ENCODE measurements at regions not wholly inside any gene's neighbourhood (a gene's known extent, or its start where the extent isn't known, plus 50 kb on each side); places are given as distances from the start of the nearest gene placed in this dataset.

- no peak for DNase-seq
Observed at GRCh38 chr7:67940400-67940799, 943.8 kb downstream of the TYW1 start.

- no peak for DNase-seq
Observed at GRCh38 chr7:67947191-67947590, 950.6 kb downstream of the TYW1 start.

- no peak for DNase-seq
Observed at GRCh38 chr7:67947646-67948045, 951.0 kb downstream of the TYW1 start.

GRCh38 chr7:67950321-67951083 lies 953.9 kb downstream of the TYW1 start:
- no peak for DNase-seq

- no peak for DNase-seq
Observed at GRCh38 chr7:67955061-67955460, 958.4 kb downstream of the TYW1 start.

GRCh38 chr7:67962863-67963262 lies 966.2 kb downstream of the TYW1 start:
- DNase-seq: no peak

- no peak for DNase-seq
Observed at GRCh38 chr7:67976490-67976889, 979.9 kb downstream of the TYW1 start.

- DNase-seq: no peak
Observed at GRCh38 chr7:67983486-67983885, 986.9 kb downstream of the TYW1 start.

GRCh38 chr7:67984326-67984725 lies 987.7 kb downstream of the TYW1 start:
- DNase-seq: no peak

GRCh38 chr7:67989142-67989541 lies 992.5 kb downstream of the TYW1 start:
- DNase-seq: no peak

GRCh38 chr7:67990003-67990402 lies 993.4 kb downstream of the TYW1 start:
- no peak for DNase-seq

GRCh38 chr7:67990716-67991115 lies 994.1 kb downstream of the TYW1 start:
- no peak for DNase-seq

- DNase-seq: no peak
Observed at GRCh38 chr7:67992287-67992686, 995.7 kb downstream of the TYW1 start.

- no peak for DNase-seq
Observed at GRCh38 chr7:68005992-68006391, 1009.4 kb downstream of the TYW1 start.

GRCh38 chr7:68006619-68007018 lies 1010.0 kb downstream of the TYW1 start:
- DNase-seq: no peak

GRCh38 chr7:68009716-68010115 lies 1013.1 kb downstream of the TYW1 start:
- no peak for DNase-seq

GRCh38 chr7:68014031-68014736 lies 1017.6 kb downstream of the TYW1 start:
- DNase-seq: no peak

- DNase-seq: no peak
Observed at GRCh38 chr7:68015122-68015977, 1018.7 kb downstream of the TYW1 start.

GRCh38 chr7:68015978-68016532 lies 1019.4 kb downstream of the TYW1 start:
- DNase-seq: no peak

GRCh38 chr7:68020102-68020501 lies 1023.5 kb downstream of the TYW1 start:
- no peak for DNase-seq

GRCh38 chr7:68025369-68025768 lies 1028.7 kb downstream of the TYW1 start:
- no peak for DNase-seq

GRCh38 chr7:68030530-68030929 lies 1033.9 kb downstream of the TYW1 start:
- DNase-seq: no peak
